Neural crest cell (in vitro differentiated cells): ENCODE measurements at regions not wholly inside any gene's neighbourhood (a gene's known extent, or its start where the extent isn't known, plus 50 kb on each side); places are given as distances from the start of the nearest gene placed in this dataset.
"Not testable (repeated sequence)": the region's sequence is repeated elsewhere in the genome, so short reads cannot be mapped to it uniquely, and the experiment has no call there.

ENCODE experiments used
- DNase-seq: peaks from one replicate; pipeline ENCODE4 v3.0.0; 2021; ENCODE audit warnings: low read depth, mixed read lengths, low spot score
- H3K27ac Mint-ChIP-seq: one replicate; pipeline ENCODE4 v1.8.0; 2021; ENCODE audit warnings: mild to moderate bottlenecking, mixed read lengths; ENCODE audit not compliant: unreplicated experiment
- H3K27me3 Mint-ChIP-seq: 2 replicates; pipeline ENCODE4 v1.8.0; 2021; ENCODE audit warnings: low read depth, mild to moderate bottlenecking, mixed read lengths
- H3K36me3 Mint-ChIP-seq: 2 replicates; pipeline ENCODE4 v1.8.0; 2021; ENCODE audit warnings: low read depth, mild to moderate bottlenecking, mixed read lengths
- H3K4me1 Mint-ChIP-seq: 2 replicates; pipeline ENCODE4 v1.8.0; 2021; ENCODE audit warnings: mixed read lengths
- H3K4me3 Mint-ChIP-seq: one replicate; pipeline ENCODE4 v1.8.0; 2021; ENCODE audit warnings: mild to moderate bottlenecking, mixed read lengths
- H3K9me3 Mint-ChIP-seq: 2 replicates; pipeline ENCODE4 v1.8.0; 2021; ENCODE audit warnings: mixed read lengths
- TF ChIP-seq, protein P1 (sequence below): fragments of 200-600 bp; sonication (generic); conservative IDR thresholded peaks from 2 replicates; pipeline ENCODE4 v1.5.0; 2021; ENCODE audit warnings: antibody characterized with exemption, mild to moderate bottlenecking

DNA sequence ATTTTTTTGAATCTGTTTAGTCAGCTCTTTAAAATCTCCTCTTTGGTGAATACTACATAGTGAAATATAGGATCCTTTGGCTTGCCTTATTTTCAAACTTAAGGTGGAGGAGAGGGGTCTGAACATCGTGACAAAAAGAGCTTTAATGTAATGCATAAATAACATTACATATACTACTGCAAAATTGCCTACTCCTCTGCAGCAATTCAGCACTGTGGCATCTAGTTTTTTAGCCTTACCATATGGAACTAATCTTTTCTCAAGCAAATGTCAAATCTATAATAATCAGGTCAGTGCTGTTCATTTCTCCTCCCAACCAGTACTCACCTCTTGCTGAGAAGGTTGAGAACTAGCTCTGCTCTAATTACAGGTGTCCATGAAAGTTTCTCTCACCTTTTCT, 394.0 kb upstream of the CDIN1 start:
- no peaks in the 10 kb centered on the region for H3K9me3 Mint-ChIP-seq
- TF ChIP-seq, protein P1, sequence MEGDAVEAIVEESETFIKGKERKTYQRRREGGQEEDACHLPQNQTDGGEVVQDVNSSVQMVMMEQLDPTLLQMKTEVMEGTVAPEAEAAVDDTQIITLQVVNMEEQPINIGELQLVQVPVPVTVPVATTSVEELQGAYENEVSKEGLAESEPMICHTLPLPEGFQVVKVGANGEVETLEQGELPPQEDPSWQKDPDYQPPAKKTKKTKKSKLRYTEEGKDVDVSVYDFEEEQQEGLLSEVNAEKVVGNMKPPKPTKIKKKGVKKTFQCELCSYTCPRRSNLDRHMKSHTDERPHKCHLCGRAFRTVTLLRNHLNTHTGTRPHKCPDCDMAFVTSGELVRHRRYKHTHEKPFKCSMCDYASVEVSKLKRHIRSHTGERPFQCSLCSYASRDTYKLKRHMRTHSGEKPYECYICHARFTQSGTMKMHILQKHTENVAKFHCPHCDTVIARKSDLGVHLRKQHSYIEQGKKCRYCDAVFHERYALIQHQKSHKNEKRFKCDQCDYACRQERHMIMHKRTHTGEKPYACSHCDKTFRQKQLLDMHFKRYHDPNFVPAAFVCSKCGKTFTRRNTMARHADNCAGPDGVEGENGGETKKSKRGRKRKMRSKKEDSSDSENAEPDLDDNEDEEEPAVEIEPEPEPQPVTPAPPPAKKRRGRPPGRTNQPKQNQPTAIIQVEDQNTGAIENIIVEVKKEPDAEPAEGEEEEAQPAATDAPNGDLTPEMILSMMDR = no peak
- H3K27me3 Mint-ChIP-seq = no peaks in the 10 kb centered on the region
- no peak for DNase-seq
- H3K36me3 Mint-ChIP-seq = no peaks in the 10 kb centered on the region
- no peaks in the 10 kb centered on the region for H3K4me1 Mint-ChIP-seq
- H3K27ac Mint-ChIP-seq = no peak overlapping the region
- H3K4me3 Mint-ChIP-seq = no peak overlapping the region

DNA sequence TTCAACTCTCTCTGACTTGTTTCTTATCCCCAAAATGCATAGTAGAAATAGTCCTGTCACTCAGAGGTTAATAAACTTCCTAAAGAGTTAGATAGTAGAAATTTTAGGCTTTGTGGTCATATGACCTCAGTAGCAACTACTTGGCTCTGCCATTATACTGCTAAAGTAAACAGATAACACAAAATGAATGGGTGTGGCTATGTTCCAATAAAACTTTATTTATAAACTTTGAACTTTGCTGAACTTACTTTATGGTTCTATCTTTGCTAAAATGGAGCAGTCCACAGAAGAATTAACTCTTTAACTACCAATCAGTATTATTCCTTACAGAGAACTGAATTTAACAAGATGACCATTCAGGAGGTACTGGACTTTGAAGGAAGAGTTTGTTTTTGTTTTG, 393.6 kb upstream of the CDIN1 start:
- no peak overlapping the region for H3K4me3 Mint-ChIP-seq
- DNase-seq = no peak
- H3K36me3 Mint-ChIP-seq = no peaks in the 10 kb centered on the region
- no peaks in the 10 kb centered on the region for H3K4me1 Mint-ChIP-seq
- no peaks in the 10 kb centered on the region for H3K9me3 Mint-ChIP-seq
- no peak overlapping the region for H3K27ac Mint-ChIP-seq
- H3K27me3 Mint-ChIP-seq = no peaks in the 10 kb centered on the region
- TF ChIP-seq, protein P1 = no peak

DNA sequence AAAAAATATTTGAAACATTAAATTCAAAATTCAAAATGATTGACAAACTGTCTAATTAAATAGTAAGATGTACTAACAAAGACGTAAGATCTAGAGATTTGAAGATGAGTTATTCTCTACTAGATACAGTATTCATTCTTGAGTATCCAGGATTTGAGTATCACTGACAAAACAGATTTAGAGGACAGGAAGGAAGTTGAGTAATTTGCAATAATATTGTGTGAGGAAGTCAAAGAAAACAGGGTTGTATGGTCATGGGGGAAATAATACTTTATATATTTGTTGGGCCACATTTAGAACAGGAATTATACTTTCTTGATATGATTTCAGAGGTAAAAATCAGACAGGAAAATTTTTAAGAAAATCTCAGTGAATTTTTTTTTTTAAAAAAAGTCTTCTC, 393.1 kb upstream of the CDIN1 start:
- TF ChIP-seq, protein P1 = no peak
- Mint-ChIP-seq H3K4me1 (no peaks in the 10 kb centered on the region), H3K4me3 (no peak overlapping the region), H3K27me3 (no peaks in the 10 kb centered on the region), H3K9me3 (peaks cover 2% of the 10 kb centered on the region), H3K27ac (no peak overlapping the region), H3K36me3 (no peaks in the 10 kb centered on the region)
- no peak for DNase-seq

DNA sequence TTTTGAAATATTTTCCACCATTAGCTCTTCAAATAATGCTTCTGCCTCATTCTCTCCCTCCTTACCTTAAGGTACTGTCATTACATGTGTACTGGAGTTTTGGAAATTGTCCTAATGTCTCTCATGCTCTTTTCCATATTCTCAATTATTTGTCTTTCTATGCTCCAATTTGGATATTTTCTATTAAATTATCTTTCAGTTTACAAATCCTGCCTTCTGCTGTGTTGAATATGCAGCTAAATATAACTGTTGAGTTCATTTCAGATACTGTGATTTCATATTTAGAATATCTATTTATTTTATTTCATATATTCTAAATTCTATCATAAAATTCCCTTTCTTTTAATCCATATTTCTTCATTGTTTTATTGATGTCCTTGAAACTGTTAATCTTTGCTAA, 388.0 kb upstream of the CDIN1 start:
- H3K27me3 Mint-ChIP-seq = no peaks in the 10 kb centered on the region
- H3K4me1 Mint-ChIP-seq = no peaks in the 10 kb centered on the region
- H3K36me3 Mint-ChIP-seq = no peaks in the 10 kb centered on the region
- H3K9me3 Mint-ChIP-seq = peaks cover 5% of the 10 kb centered on the region
- TF ChIP-seq, protein P1 = no peak
- DNase-seq = no peak
- no peak overlapping the region for H3K27ac Mint-ChIP-seq
- no peak overlapping the region for H3K4me3 Mint-ChIP-seq

DNA sequence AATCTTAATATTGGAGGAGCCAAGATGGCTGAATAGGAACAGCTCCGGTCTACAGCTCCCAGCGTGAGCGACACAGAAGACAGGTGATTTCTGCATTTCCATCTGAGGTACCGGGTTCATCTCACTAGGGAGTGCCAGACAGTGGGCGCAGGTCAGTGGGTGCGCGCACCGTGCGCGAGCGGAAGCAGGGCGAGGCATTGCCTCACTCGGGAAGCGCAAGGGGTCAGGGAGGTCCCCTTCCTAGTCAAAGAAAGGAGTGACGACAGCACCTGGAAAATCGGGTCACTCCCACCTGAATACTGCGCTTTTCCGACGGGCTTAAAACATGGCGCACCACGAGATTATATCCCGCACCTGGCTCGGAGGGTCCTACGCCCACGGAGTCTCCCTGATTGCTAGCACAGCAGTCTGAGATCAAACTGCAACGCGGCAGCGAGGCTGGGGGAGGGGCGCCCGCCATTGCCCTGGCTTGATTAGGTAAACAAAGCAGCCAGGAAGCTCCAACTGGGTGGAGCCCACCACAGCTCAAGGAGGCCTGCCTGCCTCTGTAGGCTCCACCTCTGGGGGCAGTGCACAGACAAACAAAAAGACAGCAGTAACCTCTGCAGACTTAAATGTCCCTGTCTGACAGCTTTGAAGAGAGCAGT, 383.9 kb upstream of the CDIN1 start:
- not testable (repeated sequence) for H3K4me1 Mint-ChIP-seq, H3K36me3 Mint-ChIP-seq, H3K27ac Mint-ChIP-seq, H3K4me3 Mint-ChIP-seq, H3K27me3 Mint-ChIP-seq, DNase-seq, H3K9me3 Mint-ChIP-seq

DNA sequence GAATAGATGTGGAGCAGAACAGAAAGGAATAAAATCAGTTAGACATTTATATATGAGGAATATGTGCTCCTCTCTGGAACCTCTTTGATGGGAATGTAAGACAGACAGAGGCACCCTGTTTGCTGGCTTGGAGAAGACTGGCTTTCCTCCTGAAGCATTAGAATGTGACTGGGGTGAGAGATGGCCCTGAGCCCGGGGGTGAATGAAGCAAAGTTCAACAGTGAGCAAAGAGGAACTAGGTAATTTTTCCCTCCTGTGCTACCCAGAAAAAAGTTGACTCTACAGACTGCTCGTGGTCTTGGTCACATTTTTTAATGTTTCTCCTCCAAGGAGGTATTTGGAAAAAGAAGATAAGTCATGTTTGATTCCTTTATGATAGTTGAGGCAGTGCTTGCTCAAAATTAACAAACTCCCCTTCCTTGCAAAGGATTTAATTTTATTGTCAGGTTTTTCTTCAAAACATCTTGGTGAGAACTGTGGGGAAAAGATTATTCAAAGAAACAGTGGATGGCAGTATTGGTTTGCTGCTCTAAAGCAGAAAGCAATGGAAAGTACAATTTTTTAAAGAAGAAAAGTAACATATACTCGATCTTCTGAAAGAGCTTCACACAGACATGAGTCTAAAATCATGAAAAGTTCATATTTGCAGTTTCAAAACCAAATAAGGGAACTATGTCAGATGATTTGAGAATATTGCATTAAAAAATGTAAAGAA, 370.4 kb upstream of the CDIN1 start:
- Mint-ChIP-seq H3K4me3 (no peak overlapping the region), H3K9me3 (no peaks in the 10 kb centered on the region), H3K27me3 (no peaks in the 10 kb centered on the region), H3K36me3 (no peaks in the 10 kb centered on the region), H3K27ac (no peak overlapping the region), H3K4me1 (no peaks in the 10 kb centered on the region)
- TF ChIP-seq, protein P1 = no peak
- no peak for DNase-seq
